HL-60 (cell line): ENCODE measurements at regions not wholly inside any gene's neighbourhood (a gene's known extent, or its start where the extent isn't known, plus 50 kb on each side); places are given as distances from the start of the nearest gene placed in this dataset.

Source experiments
- DNase-seq, 2 experiments: peaks; one replicate each; pipeline ENCODE4 v3.0.0-alpha.2; 2010 to 2020; ENCODE audit warnings: low read depth in 1 of 2, low spot score in 1 of 2
- H3K27ac ChIP-seq: fragments of 250-450 bp; sonication (Bioruptor Pico); replicated peaks from 2 replicates; pipeline ENCODE4 v1.5.1; 2020; ENCODE audit warnings: mild to moderate bottlenecking, moderate library complexity
- H3K27me3 ChIP-seq: fragments of 250-450 bp; sonication (Bioruptor Pico); 2 replicates; pipeline ENCODE4 v1.5.1; 2021; ENCODE audit warnings: mild to moderate bottlenecking, moderate library complexity; ENCODE audit not compliant: insufficient read depth, poor library complexity, severe bottlenecking
- H3K4me3 ChIP-seq: replicated peaks from 2 replicates; pipeline ENCODE4 v1.5.1; 2011; ENCODE audit warnings: mild to moderate bottlenecking, control low read depth, low read length; ENCODE audit not compliant: insufficient read depth
- CTCF ChIP-seq: IDR thresholded peaks from one replicate; pipeline ENCODE4 v1.5.1; 2011; ENCODE audit warnings: low read length, control low read depth, inconsistent platforms; ENCODE audit not compliant: insufficient read depth
- GABPA ChIP-seq: IDR thresholded peaks from 2 replicates; pipeline ENCODE4 v1.6.1; 2012; ENCODE audit warnings: low read depth
- POLR2AphosphoS5 ChIP-seq: IDR thresholded peaks from 2 replicates; pipeline ENCODE4 v1.6.1; 2012; ENCODE audit warnings: low read depth
- SPI1 ChIP-seq: IDR thresholded peaks from 2 replicates; pipeline ENCODE4 v1.6.1; 2012; ENCODE audit warnings: low read depth, mild to moderate bottlenecking, borderline replicate concordance
- TF ChIP-seq, protein P1 (sequence below): IDR thresholded peaks from 2 replicates; pipeline ENCODE4 v1.6.1; 2012; ENCODE audit warnings: low read depth; ENCODE audit not compliant: insufficient replicate concordance

- H3K27ac ChIP-seq: no peak overlapping the region
- TF ChIP-seq POLR2AphosphoS5: no peak
- TF ChIP-seq, protein P1, sequence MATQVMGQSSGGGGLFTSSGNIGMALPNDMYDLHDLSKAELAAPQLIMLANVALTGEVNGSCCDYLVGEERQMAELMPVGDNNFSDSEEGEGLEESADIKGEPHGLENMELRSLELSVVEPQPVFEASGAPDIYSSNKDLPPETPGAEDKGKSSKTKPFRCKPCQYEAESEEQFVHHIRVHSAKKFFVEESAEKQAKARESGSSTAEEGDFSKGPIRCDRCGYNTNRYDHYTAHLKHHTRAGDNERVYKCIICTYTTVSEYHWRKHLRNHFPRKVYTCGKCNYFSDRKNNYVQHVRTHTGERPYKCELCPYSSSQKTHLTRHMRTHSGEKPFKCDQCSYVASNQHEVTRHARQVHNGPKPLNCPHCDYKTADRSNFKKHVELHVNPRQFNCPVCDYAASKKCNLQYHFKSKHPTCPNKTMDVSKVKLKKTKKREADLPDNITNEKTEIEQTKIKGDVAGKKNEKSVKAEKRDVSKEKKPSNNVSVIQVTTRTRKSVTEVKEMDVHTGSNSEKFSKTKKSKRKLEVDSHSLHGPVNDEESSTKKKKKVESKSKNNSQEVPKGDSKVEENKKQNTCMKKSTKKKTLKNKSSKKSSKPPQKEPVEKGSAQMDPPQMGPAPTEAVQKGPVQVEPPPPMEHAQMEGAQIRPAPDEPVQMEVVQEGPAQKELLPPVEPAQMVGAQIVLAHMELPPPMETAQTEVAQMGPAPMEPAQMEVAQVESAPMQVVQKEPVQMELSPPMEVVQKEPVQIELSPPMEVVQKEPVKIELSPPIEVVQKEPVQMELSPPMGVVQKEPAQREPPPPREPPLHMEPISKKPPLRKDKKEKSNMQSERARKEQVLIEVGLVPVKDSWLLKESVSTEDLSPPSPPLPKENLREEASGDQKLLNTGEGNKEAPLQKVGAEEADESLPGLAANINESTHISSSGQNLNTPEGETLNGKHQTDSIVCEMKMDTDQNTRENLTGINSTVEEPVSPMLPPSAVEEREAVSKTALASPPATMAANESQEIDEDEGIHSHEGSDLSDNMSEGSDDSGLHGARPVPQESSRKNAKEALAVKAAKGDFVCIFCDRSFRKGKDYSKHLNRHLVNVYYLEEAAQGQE: no peak
- no peaks in the 10 kb centered on the region for H3K27me3 ChIP-seq
- DNase-seq: peak in 1 of 2 experiments; percentile 26
- H3K4me3 ChIP-seq: no peak overlapping the region
These were observed 71.3 kb upstream of the SPRY1 start for GRCh38 chr4:123325241-123325681.

DNA sequence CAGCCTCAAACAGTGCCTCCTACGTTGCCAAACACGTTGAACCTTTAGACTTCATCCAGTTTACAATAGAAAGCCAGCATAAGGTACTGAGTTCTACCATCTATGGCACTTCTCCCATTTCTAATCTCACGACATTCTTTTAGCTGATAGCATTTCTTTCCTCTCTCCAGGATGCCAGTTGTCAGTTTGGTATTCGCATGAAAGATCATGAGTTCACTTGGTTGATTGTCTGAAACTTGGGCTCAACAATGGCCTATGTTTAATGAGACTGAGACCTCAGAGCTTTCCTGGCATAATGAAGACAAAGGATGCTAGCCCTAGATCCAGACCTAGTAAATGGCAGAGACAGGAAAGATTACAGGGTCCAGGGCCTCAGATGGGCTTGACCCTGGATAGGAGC, 69.2 kb upstream of the SPRY1 start:
- Histone ChIP-seq H3K27ac (no peak overlapping the region), H3K27me3 (no peaks in the 10 kb centered on the region), H3K4me3 (no peak overlapping the region)
- TF ChIP-seq, protein P1: no peak
- TF ChIP-seq SPI1 (no peak), CTCF (no peak), GABPA (no peak), POLR2AphosphoS5 (no peak)
- no peak for DNase-seq

- Histone ChIP-seq H3K27ac (no peak overlapping the region), H3K4me3 (no peak overlapping the region), H3K27me3 (no peaks in the 10 kb centered on the region)
- no peak for DNase-seq
- no peak for TF ChIP-seq SPI1
- no peak for TF ChIP-seq GABPA
- TF ChIP-seq, protein P1: no peak
- TF ChIP-seq POLR2AphosphoS5: no peak
- no peak for TF ChIP-seq CTCF
These were observed 68.7 kb upstream of the SPRY1 start for GRCh38 chr4:123327846-123328429.
